22Rv1 (cell line): ENCODE measurements at regions not wholly inside any gene's neighbourhood (a gene's known extent, or its start where the extent isn't known, plus 50 kb on each side); places are given as distances from the start of the nearest gene placed in this dataset.

Source experiments
- H3K27ac ChIP-seq: fragments of 450-650 bp; 2 replicates; pipeline ENCODE4 v1.5.1; 2017
- ZFX ChIP-seq: fragments of 450-650 bp; IDR thresholded peaks from 2 replicates; pipeline ENCODE4 v1.6.1; 2017; ENCODE audit warnings: antibody characterized with exemption, borderline replicate concordance
- TF ChIP-seq, protein P1 (sequence below): fragments of 450-650 bp; IDR thresholded peaks from 2 replicates; pipeline ENCODE4 v1.5.1; 2017; ENCODE audit warnings: mild to moderate bottlenecking

DNA sequence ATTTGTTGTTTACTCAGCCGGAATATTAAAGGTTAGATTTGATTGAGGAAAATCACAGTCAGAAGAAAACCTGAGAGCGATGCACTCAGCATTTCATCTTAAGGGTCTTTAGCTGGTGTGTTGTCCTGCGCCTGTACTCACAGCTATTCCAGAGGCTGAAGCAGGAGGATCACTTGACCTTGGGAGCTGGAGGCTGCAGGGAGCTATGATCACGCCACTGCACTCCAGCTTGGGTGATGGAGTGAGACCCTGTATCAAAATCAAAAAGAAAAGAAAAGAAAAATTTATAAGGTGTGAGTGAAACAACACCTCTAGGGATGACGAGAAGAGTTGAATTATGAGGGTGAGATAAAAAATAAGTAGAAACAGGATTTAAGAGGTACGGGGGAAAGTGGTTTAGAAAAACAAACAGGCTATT lies 165.0 kb downstream of the TRIM27 start:
- peak overlapping the region; percentile 85 for H3K27ac ChIP-seq
- TF ChIP-seq, protein P1, sequence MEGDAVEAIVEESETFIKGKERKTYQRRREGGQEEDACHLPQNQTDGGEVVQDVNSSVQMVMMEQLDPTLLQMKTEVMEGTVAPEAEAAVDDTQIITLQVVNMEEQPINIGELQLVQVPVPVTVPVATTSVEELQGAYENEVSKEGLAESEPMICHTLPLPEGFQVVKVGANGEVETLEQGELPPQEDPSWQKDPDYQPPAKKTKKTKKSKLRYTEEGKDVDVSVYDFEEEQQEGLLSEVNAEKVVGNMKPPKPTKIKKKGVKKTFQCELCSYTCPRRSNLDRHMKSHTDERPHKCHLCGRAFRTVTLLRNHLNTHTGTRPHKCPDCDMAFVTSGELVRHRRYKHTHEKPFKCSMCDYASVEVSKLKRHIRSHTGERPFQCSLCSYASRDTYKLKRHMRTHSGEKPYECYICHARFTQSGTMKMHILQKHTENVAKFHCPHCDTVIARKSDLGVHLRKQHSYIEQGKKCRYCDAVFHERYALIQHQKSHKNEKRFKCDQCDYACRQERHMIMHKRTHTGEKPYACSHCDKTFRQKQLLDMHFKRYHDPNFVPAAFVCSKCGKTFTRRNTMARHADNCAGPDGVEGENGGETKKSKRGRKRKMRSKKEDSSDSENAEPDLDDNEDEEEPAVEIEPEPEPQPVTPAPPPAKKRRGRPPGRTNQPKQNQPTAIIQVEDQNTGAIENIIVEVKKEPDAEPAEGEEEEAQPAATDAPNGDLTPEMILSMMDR: no peak
- no peak for TF ChIP-seq ZFX

DNA sequence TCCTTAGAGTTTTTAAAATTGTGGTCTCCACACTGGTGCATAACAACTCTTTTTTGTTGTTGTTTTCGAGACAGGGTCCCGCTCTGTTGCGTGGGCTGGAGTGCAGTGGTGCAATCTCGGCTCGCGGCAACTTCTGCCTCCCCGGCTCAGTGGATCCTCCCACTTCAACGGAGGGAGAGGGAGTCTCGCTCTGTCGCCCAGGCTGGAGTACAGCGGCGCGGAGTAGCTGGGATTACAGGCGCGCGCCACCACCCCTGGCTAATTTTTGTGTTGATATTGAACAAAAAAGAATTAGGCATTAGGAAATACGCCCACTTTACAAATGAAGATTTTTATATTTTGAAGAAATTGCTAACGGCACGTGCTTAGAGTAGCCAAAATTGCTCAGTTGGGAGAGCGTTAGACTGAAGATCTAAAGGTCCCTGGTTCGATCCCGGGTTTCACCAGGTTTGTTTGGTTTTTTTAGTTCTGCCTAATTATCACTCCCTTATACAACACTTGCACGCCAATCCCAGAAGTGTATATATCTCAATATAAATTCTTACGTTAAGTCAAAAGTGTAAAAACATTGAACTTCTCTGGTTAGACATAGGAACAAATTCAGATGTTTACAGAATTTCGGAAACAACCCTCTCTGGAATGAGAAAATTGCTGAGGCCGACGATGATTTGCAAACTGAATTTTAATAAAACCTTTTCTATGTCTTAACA lies 159.6 kb downstream of the TRIM27 start:
- TF ChIP-seq, protein P1: no peak
- no peak for TF ChIP-seq ZFX
- H3K27ac ChIP-seq: no peak overlapping the region

DNA sequence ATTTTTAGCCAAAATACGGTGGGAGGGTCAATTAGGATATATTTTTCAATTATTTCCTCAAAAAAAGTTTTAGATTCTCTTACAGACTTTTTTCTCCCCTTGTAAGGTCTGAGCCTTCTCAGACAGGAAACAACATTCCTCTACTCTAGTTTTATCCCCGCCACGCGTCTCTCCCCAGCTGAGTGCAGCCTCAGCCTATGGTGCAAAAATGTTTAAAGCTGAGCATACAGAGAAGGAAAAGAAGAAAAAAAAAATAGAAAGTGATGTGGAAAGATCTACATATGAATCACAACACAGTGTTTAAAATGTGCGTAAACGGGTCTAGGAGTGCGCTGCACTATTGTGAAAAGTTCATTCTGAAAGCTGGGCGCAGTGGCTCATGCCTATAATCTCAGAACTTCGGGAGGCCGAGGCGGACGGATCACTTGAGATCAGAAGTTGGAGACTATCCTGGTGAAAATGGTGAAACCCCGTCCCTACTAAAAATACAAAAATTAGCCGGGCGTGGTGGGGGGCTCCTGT lies 159.0 kb downstream of the TRIM27 start:
- H3K27ac ChIP-seq: no peak overlapping the region
- no peak for TF ChIP-seq ZFX
- TF ChIP-seq, protein P1: no peak

DNA sequence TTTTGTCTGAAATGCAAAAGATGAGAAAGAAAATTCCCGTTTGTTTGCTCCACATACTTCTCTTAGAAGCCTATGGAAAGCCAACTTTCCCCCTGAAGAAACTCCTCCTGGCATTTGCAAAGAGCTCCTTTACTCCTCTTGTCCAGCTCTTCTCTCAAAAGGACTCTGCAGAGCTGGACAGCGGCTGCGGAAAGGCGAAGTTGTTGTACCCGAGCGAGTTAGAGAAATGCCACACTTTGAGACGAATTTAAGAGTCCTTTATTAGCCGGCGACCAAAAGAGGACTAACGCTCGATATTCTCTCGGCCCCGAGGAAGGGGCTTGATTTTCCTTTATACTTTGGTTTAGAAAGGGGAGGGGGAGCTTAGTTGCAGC lies 157.8 kb downstream of the TRIM27 start:
- no peak overlapping the region for H3K27ac ChIP-seq
- TF ChIP-seq, protein P1: no peak
- no peak for TF ChIP-seq ZFX

DNA sequence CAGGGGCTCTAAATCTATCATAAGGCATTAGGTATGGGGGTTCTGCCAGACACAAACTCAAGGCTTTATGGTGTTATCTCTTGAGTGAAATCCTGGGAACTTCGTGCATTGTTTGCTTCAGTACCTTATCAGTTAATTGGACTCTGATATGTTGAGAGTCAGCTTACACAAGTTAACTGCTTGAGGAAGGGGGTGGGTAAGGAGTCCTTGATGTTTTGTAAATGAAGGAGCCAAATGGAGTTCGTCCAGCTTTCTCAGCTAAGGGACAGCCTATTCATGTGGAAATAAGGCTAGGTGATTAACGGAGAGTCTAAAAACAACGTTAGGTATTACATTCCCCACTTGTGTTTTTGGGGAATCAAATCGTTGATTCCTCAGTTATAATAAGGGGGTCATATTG lies 157.4 kb downstream of the TRIM27 start:
- no peak for TF ChIP-seq ZFX
- TF ChIP-seq, protein P1: no peak
- no peak overlapping the region for H3K27ac ChIP-seq

DNA sequence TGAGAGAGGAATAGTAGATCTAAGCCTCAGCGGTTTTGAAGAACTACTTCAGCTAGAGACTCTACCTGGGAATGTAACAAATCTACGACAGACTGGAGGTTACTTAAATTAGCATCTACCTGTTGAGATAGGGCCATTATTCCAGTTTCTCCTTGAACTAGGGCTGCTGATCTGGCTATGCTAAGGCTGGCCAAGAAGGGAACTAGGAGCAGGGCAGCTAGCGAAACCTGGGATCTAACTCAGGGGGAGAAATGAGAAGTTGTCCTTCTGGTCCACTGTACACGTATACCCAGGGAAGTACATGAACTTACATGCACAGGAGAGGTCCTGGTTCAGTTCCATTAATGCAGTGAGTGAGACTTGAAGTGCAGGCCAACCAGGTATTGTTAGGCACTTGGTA lies 156.7 kb downstream of the TRIM27 start:
- no peak overlapping the region for H3K27ac ChIP-seq
- TF ChIP-seq ZFX: no peak

DNA sequence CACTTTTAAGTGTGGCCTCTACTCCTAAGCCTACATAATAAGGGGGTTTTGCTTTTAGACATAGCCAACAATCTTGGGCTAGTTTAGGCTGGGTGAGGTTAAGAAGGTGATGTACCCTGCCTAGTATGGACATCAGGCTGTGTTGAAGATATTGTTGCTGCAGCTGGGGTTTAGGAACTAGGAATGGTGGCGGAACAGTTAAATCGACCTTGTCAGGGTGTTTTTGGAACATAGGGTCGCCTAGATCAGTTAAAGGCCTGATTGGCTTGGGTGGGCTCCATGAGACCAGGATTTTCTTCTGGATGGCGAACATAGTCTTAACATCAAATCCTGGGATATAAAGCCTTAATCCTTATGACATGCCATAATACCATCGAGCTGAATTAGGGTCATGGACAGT lies 156.1 kb downstream of the TRIM27 start:
- no peak for TF ChIP-seq ZFX
- TF ChIP-seq, protein P1: no peak
- H3K27ac ChIP-seq: no peak overlapping the region
